HEK293 (cell line): ENCODE measurements at regions not wholly inside any gene's neighbourhood (a gene's known extent, or its start where the extent isn't known, plus 50 kb on each side); places are given as distances from the start of the nearest gene placed in this dataset.

Source experiments
- CTCF ChIA-PET: fragments of 350-600 bp; formaldehyde crosslinking; extraction: SDS; loops from one replicate; lab custom pipeline; 2021; ENCODE audit warnings: antibody characterized with exemption; lab: Yijun Ruan, JAX
- POLR2A ChIA-PET: fragments of 300-600 bp; formaldehyde crosslinking; extraction: SDS; loops from one replicate; lab custom pipeline; 2020; ENCODE audit warnings: antibody characterized with exemption, inconsistent platforms; lab: Yijun Ruan, JAX
- H3K27ac ChIP-seq: fragments of 200-500 bp; sonication (Bioruptor generic); 2 replicates; pipeline ENCODE4 v1.5.1; 2014; ENCODE audit warnings: low read depth, low read length, control low read depth, inconsistent platforms; ENCODE audit errors: extremely low read depth
- H3K36me3 ChIP-seq, 2 experiments: fragments of 200-500 bp in 1 of 2; sonication (Bioruptor generic) in 1 of 2; 1 replicate in 1 of 2; 2 replicates in 1 of 2; pipeline ENCODE4 v1.5.1; 2014 to 2017; ENCODE audit warnings: inconsistent platforms in 2 of 2, low read length in 2 of 2; ENCODE audit not compliant: control insufficient read depth in 2 of 2, insufficient read depth in 1 of 2
- H3K4me1 ChIP-seq: fragments of 200-500 bp; sonication (Bioruptor generic); 2 replicates; pipeline ENCODE4 v1.5.1; 2014; ENCODE audit warnings: mild to moderate bottlenecking, low read length, inconsistent platforms; ENCODE audit not compliant: control insufficient read depth, insufficient read depth
- H3K4me3 ChIP-seq: 2 replicates; pipeline ENCODE4 v1.5.1; 2011; ENCODE audit warnings: low read depth, mild to moderate bottlenecking, control low read depth, low read length, moderate library complexity
- H3K9me3 ChIP-seq: fragments of 200-500 bp; sonication (Bioruptor generic); 2 replicates; pipeline ENCODE4 v1.5.1; 2014; ENCODE audit warnings: low read depth, low read length, inconsistent platforms; ENCODE audit not compliant: control insufficient read depth, insufficient read depth
- PRDM1 ChIP-seq: fragments of 450-650 bp; formaldehyde crosslinking; IDR thresholded peaks from 2 replicates; pipeline ENCODE4; 2016; ENCODE audit warnings: missing biosample characterization, missing genetic modification characterization
- SCRT2 ChIP-seq: fragments of 450-650 bp; formaldehyde crosslinking; IDR thresholded peaks from 2 replicates; pipeline ENCODE4 v1.5.1; 2016; ENCODE audit warnings: missing biosample characterization, missing genetic modification characterization
- ZBTB1 ChIP-seq: fragments of 450-650 bp; formaldehyde crosslinking; IDR thresholded peaks from 2 replicates; pipeline ENCODE4 v1.5.1; 2016; ENCODE audit warnings: missing biosample characterization, missing genetic modification characterization
- ZBTB49 ChIP-seq: fragments of 450-650 bp; formaldehyde crosslinking; IDR thresholded peaks from 2 replicates; pipeline ENCODE4 v1.5.1; 2016; ENCODE audit warnings: missing biosample characterization, missing genetic modification characterization, low read depth
- ZEB2 ChIP-seq: fragments of 450-650 bp; formaldehyde crosslinking; IDR thresholded peaks from 2 replicates; pipeline ENCODE4 v1.5.1; 2016; ENCODE audit warnings: missing biosample characterization, missing genetic modification characterization
- ZNF202 ChIP-seq: fragments of 450-650 bp; formaldehyde crosslinking; IDR thresholded peaks from 2 replicates; pipeline ENCODE4 v1.5.1; 2016; ENCODE audit warnings: missing biosample characterization, missing genetic modification characterization, borderline replicate concordance
- ZNF354C ChIP-seq: fragments of 450-650 bp; formaldehyde crosslinking; IDR thresholded peaks from 2 replicates; pipeline ENCODE4 v1.5.1; 2016; ENCODE audit warnings: missing biosample characterization, missing genetic modification characterization, low read depth, borderline replicate concordance
- ZNF398 ChIP-seq: fragments of 450-650 bp; formaldehyde crosslinking; IDR thresholded peaks from 2 replicates; pipeline ENCODE4 v1.5.1; 2017; ENCODE audit warnings: missing biosample characterization, missing genetic modification characterization
- ZNF449 ChIP-seq: fragments of 450-650 bp; formaldehyde crosslinking; IDR thresholded peaks from 2 replicates; pipeline ENCODE4 v1.5.1; 2017; ENCODE audit warnings: missing biosample characterization, mild to moderate bottlenecking, missing genetic modification characterization, moderate library complexity
- ZNF571 ChIP-seq: fragments of 450-650 bp; formaldehyde crosslinking; IDR thresholded peaks from 2 replicates; pipeline ENCODE4 v1.5.0; 2017; ENCODE audit warnings: missing biosample characterization, missing genetic modification characterization
- ZNF600 ChIP-seq: fragments of 450-650 bp; formaldehyde crosslinking; IDR thresholded peaks from 2 replicates; pipeline ENCODE4 v1.5.1; 2016; ENCODE audit warnings: missing biosample characterization, missing genetic modification characterization
- ZNF626 ChIP-seq: fragments of 450-650 bp; sonication (Bioruptor Pico); formaldehyde crosslinking; IDR thresholded peaks from 2 replicates; pipeline ENCODE4 v1.5.1; 2018; ENCODE audit warnings: missing biosample characterization, missing genetic modification characterization, inconsistent platforms
- TF ChIP-seq, protein P1 (sequence below): fragments of 450-650 bp; formaldehyde crosslinking; IDR thresholded peaks from 2 replicates; pipeline ENCODE4 v1.5.1; 2016; ENCODE audit warnings: missing biosample characterization, missing genetic modification characterization, borderline replicate concordance

DNA sequence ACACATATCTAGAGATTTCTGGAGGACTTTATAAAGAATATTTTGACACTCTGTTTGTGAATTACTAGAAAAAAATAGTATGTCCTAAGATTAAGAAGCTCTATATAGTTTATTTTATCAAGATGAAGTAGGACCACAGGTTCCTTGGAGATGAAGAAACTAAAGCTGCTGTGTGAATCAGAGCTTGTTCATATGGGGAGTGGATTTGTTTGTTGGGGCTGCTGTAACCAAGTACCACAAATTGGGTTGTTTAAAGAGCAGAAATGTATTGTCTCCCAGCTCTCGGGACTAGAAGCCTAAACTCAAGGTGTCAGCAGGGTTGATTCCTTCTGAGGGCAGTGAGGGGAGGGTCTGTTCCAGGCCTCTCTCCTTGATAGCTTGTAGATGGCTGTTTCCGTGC lies 270.6 kb upstream of the UMPS start (continued):
- no peak for TF ChIP-seq ZNF202 (tag by site-specific recombination)
- TF ChIP-seq ZEB2 (tag by site-specific recombination): no peak
- TF ChIP-seq ZBTB1: no peak

GRCh38 chr3:124461126-124461525 lies 269.1 kb upstream of the UMPS start:
- ChIA-PET CTCF (interaction anchor here (1.1 to 1.2 kb wide), 2 partner anchors 109 to 428 kb away, joined by 3 to 4 read pairs; partner anchors contain the start of gene KALRN), POLR2A (no interaction called here)
- Histone ChIP-seq H3K4me1 (no peaks in the 10 kb centered on the region), H3K4me3 (no peak overlapping the region), H3K36me3 (no peaks in the 10 kb centered on the region), H3K9me3 (no peaks in the 10 kb centered on the region), H3K27ac (no peak overlapping the region)
- TF ChIP-seq, protein P1, sequence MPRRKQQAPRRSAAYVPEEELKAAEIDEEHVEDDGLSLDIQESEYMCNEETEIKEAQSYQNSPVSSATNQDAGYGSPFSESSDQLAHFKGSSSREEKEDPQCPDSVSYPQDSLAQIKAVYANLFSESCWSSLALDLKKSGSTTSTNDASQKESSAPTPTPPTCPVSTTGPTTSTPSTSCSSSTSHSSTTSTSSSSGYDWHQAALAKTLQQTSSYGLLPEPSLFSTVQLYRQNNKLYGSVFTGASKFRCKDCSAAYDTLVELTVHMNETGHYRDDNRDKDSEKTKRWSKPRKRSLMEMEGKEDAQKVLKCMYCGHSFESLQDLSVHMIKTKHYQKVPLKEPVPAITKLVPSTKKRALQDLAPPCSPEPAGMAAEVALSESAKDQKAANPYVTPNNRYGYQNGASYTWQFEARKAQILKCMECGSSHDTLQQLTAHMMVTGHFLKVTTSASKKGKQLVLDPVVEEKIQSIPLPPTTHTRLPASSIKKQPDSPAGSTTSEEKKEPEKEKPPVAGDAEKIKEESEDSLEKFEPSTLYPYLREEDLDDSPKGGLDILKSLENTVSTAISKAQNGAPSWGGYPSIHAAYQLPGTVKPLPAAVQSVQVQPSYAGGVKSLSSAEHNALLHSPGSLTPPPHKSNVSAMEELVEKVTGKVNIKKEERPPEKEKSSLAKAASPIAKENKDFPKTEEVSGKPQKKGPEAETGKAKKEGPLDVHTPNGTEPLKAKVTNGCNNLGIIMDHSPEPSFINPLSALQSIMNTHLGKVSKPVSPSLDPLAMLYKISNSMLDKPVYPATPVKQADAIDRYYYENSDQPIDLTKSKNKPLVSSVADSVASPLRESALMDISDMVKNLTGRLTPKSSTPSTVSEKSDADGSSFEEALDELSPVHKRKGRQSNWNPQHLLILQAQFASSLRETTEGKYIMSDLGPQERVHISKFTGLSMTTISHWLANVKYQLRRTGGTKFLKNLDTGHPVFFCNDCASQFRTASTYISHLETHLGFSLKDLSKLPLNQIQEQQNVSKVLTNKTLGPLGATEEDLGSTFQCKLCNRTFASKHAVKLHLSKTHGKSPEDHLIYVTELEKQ: no peak
- TF ChIP-seq ZNF626 (no peak), PRDM1 (tag by site-specific recombination) (no peak), ZNF449 (no peak), ZBTB49 (tag by site-specific recombination) (no peak), ZNF354C (no peak), ZNF571 (no peak), ZNF398 (tag by site-specific recombination) (no peak)

GRCh38 chr3:124461838-124462632 lies 268.2 kb upstream of the UMPS start:
- H3K9me3 ChIP-seq: no peaks in the 10 kb centered on the region
- ChIA-PET POLR2A (no interaction called here), CTCF (interaction anchor here (1.2 kb wide), 1 partner anchor 429 kb away, joined by 3 read pairs; the partner anchor contains the start of gene KALRN)
- no peak overlapping the region for H3K4me3 ChIP-seq
- no peaks in the 10 kb centered on the region for H3K36me3 ChIP-seq
- no peaks in the 10 kb centered on the region for H3K4me1 ChIP-seq
- TF ChIP-seq ZNF600 (tag by site-specific recombination) (no peak), SCRT2 (tag by site-specific recombination) (0 out of 2 replicates have a peak, but pooled peaks have one; percentile 1)
- H3K27ac ChIP-seq: no peak overlapping the region
